Gastrocnemius medialis (tissue), 4 donors: ENCODE measurements at regions not wholly inside any gene's neighbourhood (a gene's known extent, or its start where the extent isn't known, plus 50 kb on each side); places are given as distances from the start of the nearest gene placed in this dataset.

ENCODE experiments used
- CTCF ChIP-seq, 5 experiments: fragments of 450-650 bp in 3 of 5; fragments of 200-600 bp in 2 of 5; sonication (generic) in 2 of 5; IDR thresholded peaks in 4 of 5; conservative IDR thresholded peaks in 1 of 5; 1 replicate in 4 of 5; 2 replicates in 1 of 5; pipeline ENCODE4 v1.5.1; 2016 to 2019; ENCODE audit warnings: antibody characterized with exemption in 5 of 5, mild to moderate bottlenecking in 3 of 5, moderate library complexity in 3 of 5
- POLR2A ChIP-seq, 2 donors: fragments of 450-650 bp; IDR thresholded peaks; one replicate each; pipeline ENCODE4 v1.6.1; 2017; ENCODE audit warnings: antibody characterized with exemption in 2 of 2, mild to moderate bottlenecking in 2 of 2, moderate library complexity in 2 of 2

- TF ChIP-seq CTCF (IDR thresholded peaks at IDR 0.05 in 4 of 5, conservative IDR thresholded peaks at IDR 0.05 in 1 of 5) (no peak), POLR2A (IDR thresholded peaks at IDR 0.05) (no peak)
Observed at GRCh38 chr18:34025191-34025801, 199.4 kb downstream of the NOL4 start.
